HG02973 (cell line): ENCODE measurements at regions not wholly inside any gene's neighbourhood (a gene's known extent, or its start where the extent isn't known, plus 50 kb on each side); places are given as distances from the start of the nearest gene placed in this dataset.
"Not testable (repeated sequence)": the region's sequence is repeated elsewhere in the genome, so short reads cannot be mapped to it uniquely, and the experiment has no call there.

Source experiments
- ATAC-seq: cut with Tn5 transposase; IDR thresholded peaks from one replicate; pipeline ENCODE4 v1.9.1; 2021; ENCODE audit warnings: moderate library complexity; ENCODE audit not compliant: unreplicated experiment

- no peak for ATAC-seq
These were observed 378.4 kb downstream of the DDX10 start for GRCh38 chr11:109043315-109043714.

GRCh38 chr11:109046284-109046992, 375.6 kb upstream of the C11orf87 start:
- no peak for ATAC-seq

- no peak for ATAC-seq
These were observed 373.9 kb upstream of the C11orf87 start for GRCh38 chr11:109048098-109048497.

GRCh38 chr11:109051200-109051599, 370.8 kb upstream of the C11orf87 start:
- no peak for ATAC-seq

- ATAC-seq = no peak
These were observed 362.6 kb upstream of the C11orf87 start for GRCh38 chr11:109059402-109059801.

GRCh38 chr11:109061394-109061793, 360.6 kb upstream of the C11orf87 start:
- no peak for ATAC-seq

GRCh38 chr11:109062445-109062844, 359.5 kb upstream of the C11orf87 start:
- ATAC-seq = no peak

GRCh38 chr11:109062871-109063270, 359.1 kb upstream of the C11orf87 start:
- no peak for ATAC-seq

- not testable (repeated sequence) for ATAC-seq
These were observed 357.2 kb upstream of the C11orf87 start for GRCh38 chr11:109064618-109065311.

- no peak for ATAC-seq
These were observed 350.7 kb upstream of the C11orf87 start for GRCh38 chr11:109071262-109071661.

- no peak for ATAC-seq
These were observed 350.1 kb upstream of the C11orf87 start for GRCh38 chr11:109071712-109072524.

GRCh38 chr11:109073032-109073822, 348.8 kb upstream of the C11orf87 start:
- no peak for ATAC-seq

GRCh38 chr11:109075976-109076375, 346.0 kb upstream of the C11orf87 start:
- ATAC-seq = no peak

- no peak for ATAC-seq
These were observed 345.1 kb upstream of the C11orf87 start for GRCh38 chr11:109076870-109077269.

GRCh38 chr11:109077291-109077920, 344.6 kb upstream of the C11orf87 start:
- no peak for ATAC-seq

- ATAC-seq = no peak
These were observed 336.1 kb upstream of the C11orf87 start for GRCh38 chr11:109085708-109086373.

- no peak for ATAC-seq
These were observed 335.1 kb upstream of the C11orf87 start for GRCh38 chr11:109086931-109087330.

- no peak for ATAC-seq
These were observed 333.9 kb upstream of the C11orf87 start for GRCh38 chr11:109088086-109088485.

GRCh38 chr11:109089144-109089543, 332.8 kb upstream of the C11orf87 start:
- ATAC-seq = no peak

GRCh38 chr11:109093354-109093753, 328.6 kb upstream of the C11orf87 start:
- ATAC-seq = no peak
